ENCODE measurements at regions not wholly inside any gene's neighbourhood (a gene's known extent, or its start where the extent isn't known, plus 50 kb on each side); places are given as distances from the start of the nearest gene placed in this dataset.
"Not testable (repeated sequence)": the region's sequence is repeated elsewhere in the genome, so short reads cannot be mapped to it uniquely, and the experiment has no call there.

- no peaks in the 10 kb centered on the region for H3K36me3 Mint-ChIP-seq (ENCODE audit: low read depth, unreplicated experiment)
These were observed 845.2 kb upstream of the CDH18 start for GRCh38 chr5:20833081-20833627.

GRCh38 chr5:20832204-20833080 is 844.4 kb upstream of the CDH18 start:
- no peaks in the 10 kb centered on the region for H3K27me3 Mint-ChIP-seq (ENCODE audit: unreplicated experiment)
- no peak for DNase-seq (ENCODE audit: low spot score)
- no peaks in the 10 kb centered on the region for H3K36me3 Mint-ChIP-seq (ENCODE audit: low read depth, unreplicated experiment)

More at GRCh38 chr5:20833081-20833627, 845.2 kb upstream of the CDH18 start:
- H3K9me3 Mint-ChIP-seq (ENCODE audit: unreplicated experiment): no peaks in the 10 kb centered on the region
- H3K4me3 Mint-ChIP-seq (ENCODE audit: unreplicated experiment): no peak overlapping the region
- H3K27me3 Mint-ChIP-seq (ENCODE audit: unreplicated experiment): no peaks in the 10 kb centered on the region
- no peak for DNase-seq (ENCODE audit: low spot score)
- TF ChIP-seq CTCF (IDR thresholded peaks at IDR 0.05; ENCODE audit: unreplicated experiment): no peak
- H3K4me1 Mint-ChIP-seq (ENCODE audit: unreplicated experiment): no peaks in the 10 kb centered on the region
- H3K27ac Mint-ChIP-seq (ENCODE audit: unreplicated experiment): no peak overlapping the region

GRCh38 chr5:20825951-20826350 is 838.0 kb upstream of the CDH18 start:
- not testable (repeated sequence) for H3K27me3 Mint-ChIP-seq (ENCODE audit: unreplicated experiment); H3K4me3 Mint-ChIP-seq (ENCODE audit: unreplicated experiment); H3K36me3 Mint-ChIP-seq (ENCODE audit: low read depth, unreplicated experiment); DNase-seq (ENCODE audit: low spot score); H3K27ac Mint-ChIP-seq (ENCODE audit: unreplicated experiment); H3K9me3 Mint-ChIP-seq (ENCODE audit: unreplicated experiment); H3K4me1 Mint-ChIP-seq (ENCODE audit: unreplicated experiment)

More at GRCh38 chr5:20832204-20833080, 844.4 kb upstream of the CDH18 start:
- H3K4me1 Mint-ChIP-seq (ENCODE audit: unreplicated experiment): no peaks in the 10 kb centered on the region
- H3K27ac Mint-ChIP-seq (ENCODE audit: unreplicated experiment): no peak overlapping the region
- H3K4me3 Mint-ChIP-seq (ENCODE audit: unreplicated experiment): no peak overlapping the region
- TF ChIP-seq CTCF (IDR thresholded peaks at IDR 0.05; ENCODE audit: unreplicated experiment): no peak
- H3K9me3 Mint-ChIP-seq (ENCODE audit: unreplicated experiment): no peaks in the 10 kb centered on the region

GRCh38 chr5:20797216-20797615 is 809.2 kb upstream of the CDH18 start:
- H3K27me3 Mint-ChIP-seq (ENCODE audit: unreplicated experiment); H3K4me1 Mint-ChIP-seq (ENCODE audit: unreplicated experiment); H3K4me3 Mint-ChIP-seq (ENCODE audit: unreplicated experiment); H3K36me3 Mint-ChIP-seq (ENCODE audit: low read depth, unreplicated experiment); H3K27ac Mint-ChIP-seq (ENCODE audit: unreplicated experiment); DNase-seq (ENCODE audit: low spot score); H3K9me3 Mint-ChIP-seq (ENCODE audit: unreplicated experiment): not testable (repeated sequence)

GRCh38 chr5:20784755-20785154 is 796.8 kb upstream of the CDH18 start:
- not testable (repeated sequence) for H3K27ac Mint-ChIP-seq (ENCODE audit: unreplicated experiment); H3K9me3 Mint-ChIP-seq (ENCODE audit: unreplicated experiment); H3K4me1 Mint-ChIP-seq (ENCODE audit: unreplicated experiment); H3K27me3 Mint-ChIP-seq (ENCODE audit: unreplicated experiment); H3K36me3 Mint-ChIP-seq (ENCODE audit: low read depth, unreplicated experiment); DNase-seq (ENCODE audit: low spot score); H3K4me3 Mint-ChIP-seq (ENCODE audit: unreplicated experiment)

- not testable (repeated sequence) for H3K4me3 Mint-ChIP-seq (ENCODE audit: unreplicated experiment); H3K27ac Mint-ChIP-seq (ENCODE audit: unreplicated experiment); H3K27me3 Mint-ChIP-seq (ENCODE audit: unreplicated experiment); H3K4me1 Mint-ChIP-seq (ENCODE audit: unreplicated experiment); H3K36me3 Mint-ChIP-seq (ENCODE audit: low read depth, unreplicated experiment); H3K9me3 Mint-ChIP-seq (ENCODE audit: unreplicated experiment); DNase-seq (ENCODE audit: low spot score)
These were observed 795.5 kb upstream of the CDH18 start for GRCh38 chr5:20783484-20783883.

- H3K27me3 Mint-ChIP-seq (ENCODE audit: unreplicated experiment); DNase-seq (ENCODE audit: low spot score); H3K9me3 Mint-ChIP-seq (ENCODE audit: unreplicated experiment); H3K27ac Mint-ChIP-seq (ENCODE audit: unreplicated experiment); H3K4me1 Mint-ChIP-seq (ENCODE audit: unreplicated experiment); H3K4me3 Mint-ChIP-seq (ENCODE audit: unreplicated experiment); H3K36me3 Mint-ChIP-seq (ENCODE audit: low read depth, unreplicated experiment): not testable (repeated sequence)
These were observed 783.3 kb upstream of the CDH18 start for GRCh38 chr5:20771338-20771737.

GRCh38 chr5:20765074-20765473 is 777.1 kb upstream of the CDH18 start:
- H3K36me3 Mint-ChIP-seq (ENCODE audit: low read depth, unreplicated experiment); H3K4me3 Mint-ChIP-seq (ENCODE audit: unreplicated experiment); H3K27ac Mint-ChIP-seq (ENCODE audit: unreplicated experiment); H3K9me3 Mint-ChIP-seq (ENCODE audit: unreplicated experiment); H3K27me3 Mint-ChIP-seq (ENCODE audit: unreplicated experiment); DNase-seq (ENCODE audit: low spot score); H3K4me1 Mint-ChIP-seq (ENCODE audit: unreplicated experiment): not testable (repeated sequence)

- DNase-seq (ENCODE audit: low spot score); H3K36me3 Mint-ChIP-seq (ENCODE audit: low read depth, unreplicated experiment); H3K9me3 Mint-ChIP-seq (ENCODE audit: unreplicated experiment); H3K27me3 Mint-ChIP-seq (ENCODE audit: unreplicated experiment); H3K4me1 Mint-ChIP-seq (ENCODE audit: unreplicated experiment); H3K4me3 Mint-ChIP-seq (ENCODE audit: unreplicated experiment); H3K27ac Mint-ChIP-seq (ENCODE audit: unreplicated experiment): not testable (repeated sequence)
These were observed 771.5 kb upstream of the CDH18 start for GRCh38 chr5:20759459-20759858.

GRCh38 chr5:20752179-20752578 is 764.2 kb upstream of the CDH18 start:
- H3K27me3 Mint-ChIP-seq (ENCODE audit: unreplicated experiment); H3K27ac Mint-ChIP-seq (ENCODE audit: unreplicated experiment); H3K4me1 Mint-ChIP-seq (ENCODE audit: unreplicated experiment); H3K9me3 Mint-ChIP-seq (ENCODE audit: unreplicated experiment); DNase-seq (ENCODE audit: low spot score); H3K36me3 Mint-ChIP-seq (ENCODE audit: low read depth, unreplicated experiment); H3K4me3 Mint-ChIP-seq (ENCODE audit: unreplicated experiment): not testable (repeated sequence)
